ENCODE measurements at regions not wholly inside any gene's neighbourhood (a gene's known extent, or its start where the extent isn't known, plus 50 kb on each side); places are given as distances from the start of the nearest gene placed in this dataset.

DNA sequence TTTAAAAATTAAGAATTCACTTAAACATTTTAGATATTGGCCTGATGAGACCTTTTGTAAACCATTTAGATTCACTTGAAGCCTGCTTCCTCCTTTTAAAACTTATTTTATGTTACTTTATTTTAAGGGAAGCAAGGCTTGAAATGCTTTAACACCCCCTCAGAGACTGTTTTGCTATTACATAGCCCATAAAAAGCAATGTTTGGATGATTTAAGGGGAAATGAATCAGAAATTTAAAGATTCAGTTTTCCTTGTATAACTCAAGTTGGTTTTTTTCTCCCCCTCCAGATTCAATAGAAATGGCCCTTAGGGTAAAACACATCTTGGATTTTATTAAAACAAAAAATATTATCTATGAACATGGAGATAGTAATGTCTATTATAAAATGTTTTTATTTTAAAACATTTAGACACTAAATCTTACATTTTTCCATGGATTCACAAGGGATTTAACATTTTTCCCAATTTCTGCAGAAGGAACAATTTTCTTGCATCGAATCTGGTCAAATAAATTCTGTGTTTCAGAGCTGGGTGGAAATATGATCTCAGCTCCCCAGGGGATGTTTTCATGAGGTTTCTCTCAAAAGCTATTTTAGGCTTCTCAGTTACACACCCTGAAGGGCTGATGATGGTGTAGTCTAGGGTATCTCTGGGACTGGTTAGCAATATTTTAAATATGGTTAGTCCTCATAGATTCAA, 69.3 kb upstream of the WARS2 start:
- TF ChIP-seq, protein P1, sequence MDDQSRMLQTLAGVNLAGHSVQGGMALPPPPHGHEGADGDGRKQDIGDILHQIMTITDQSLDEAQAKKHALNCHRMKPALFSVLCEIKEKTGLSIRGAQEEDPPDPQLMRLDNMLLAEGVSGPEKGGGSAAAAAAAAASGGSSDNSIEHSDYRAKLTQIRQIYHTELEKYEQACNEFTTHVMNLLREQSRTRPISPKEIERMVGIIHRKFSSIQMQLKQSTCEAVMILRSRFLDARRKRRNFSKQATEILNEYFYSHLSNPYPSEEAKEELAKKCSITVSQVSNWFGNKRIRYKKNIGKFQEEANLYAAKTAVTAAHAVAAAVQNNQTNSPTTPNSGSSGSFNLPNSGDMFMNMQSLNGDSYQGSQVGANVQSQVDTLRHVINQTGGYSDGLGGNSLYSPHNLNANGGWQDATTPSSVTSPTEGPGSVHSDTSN (IDR thresholded peaks at IDR 0.05): no peak
- TF ChIP-seq SIN3A (IDR thresholded peaks at IDR 0.05; ENCODE audit: borderline replicate concordance, low read depth, low read length) (no peak), FOSL2 (IDR thresholded peaks at IDR 0.05; ENCODE audit: borderline replicate concordance, low read depth) (no peak), TEAD4 (IDR thresholded peaks at IDR 0.05; ENCODE audit: borderline replicate concordance, insufficient read depth) (no peak), JUND (IDR thresholded peaks at IDR 0.05) (no peak), MXI1 (IDR thresholded peaks at IDR 0.05; ENCODE audit: low read depth, low read length) (no peak), POLR2AphosphoS5 (IDR thresholded peaks at IDR 0.05; ENCODE audit: low read depth, low read length) (no peak)
- TF ChIP-seq, protein P2, sequence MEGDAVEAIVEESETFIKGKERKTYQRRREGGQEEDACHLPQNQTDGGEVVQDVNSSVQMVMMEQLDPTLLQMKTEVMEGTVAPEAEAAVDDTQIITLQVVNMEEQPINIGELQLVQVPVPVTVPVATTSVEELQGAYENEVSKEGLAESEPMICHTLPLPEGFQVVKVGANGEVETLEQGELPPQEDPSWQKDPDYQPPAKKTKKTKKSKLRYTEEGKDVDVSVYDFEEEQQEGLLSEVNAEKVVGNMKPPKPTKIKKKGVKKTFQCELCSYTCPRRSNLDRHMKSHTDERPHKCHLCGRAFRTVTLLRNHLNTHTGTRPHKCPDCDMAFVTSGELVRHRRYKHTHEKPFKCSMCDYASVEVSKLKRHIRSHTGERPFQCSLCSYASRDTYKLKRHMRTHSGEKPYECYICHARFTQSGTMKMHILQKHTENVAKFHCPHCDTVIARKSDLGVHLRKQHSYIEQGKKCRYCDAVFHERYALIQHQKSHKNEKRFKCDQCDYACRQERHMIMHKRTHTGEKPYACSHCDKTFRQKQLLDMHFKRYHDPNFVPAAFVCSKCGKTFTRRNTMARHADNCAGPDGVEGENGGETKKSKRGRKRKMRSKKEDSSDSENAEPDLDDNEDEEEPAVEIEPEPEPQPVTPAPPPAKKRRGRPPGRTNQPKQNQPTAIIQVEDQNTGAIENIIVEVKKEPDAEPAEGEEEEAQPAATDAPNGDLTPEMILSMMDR (IDR thresholded peaks at IDR 0.05): no peak
- TF ChIP-seq, protein P3, sequence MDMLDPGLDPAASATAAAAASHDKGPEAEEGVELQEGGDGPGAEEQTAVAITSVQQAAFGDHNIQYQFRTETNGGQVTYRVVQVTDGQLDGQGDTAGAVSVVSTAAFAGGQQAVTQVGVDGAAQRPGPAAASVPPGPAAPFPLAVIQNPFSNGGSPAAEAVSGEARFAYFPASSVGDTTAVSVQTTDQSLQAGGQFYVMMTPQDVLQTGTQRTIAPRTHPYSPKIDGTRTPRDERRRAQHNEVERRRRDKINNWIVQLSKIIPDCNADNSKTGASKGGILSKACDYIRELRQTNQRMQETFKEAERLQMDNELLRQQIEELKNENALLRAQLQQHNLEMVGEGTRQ (IDR thresholded peaks at IDR 0.05; ENCODE audit: borderline replicate concordance, low read depth, low read length): no peak
- TF ChIP-seq, protein P4, sequence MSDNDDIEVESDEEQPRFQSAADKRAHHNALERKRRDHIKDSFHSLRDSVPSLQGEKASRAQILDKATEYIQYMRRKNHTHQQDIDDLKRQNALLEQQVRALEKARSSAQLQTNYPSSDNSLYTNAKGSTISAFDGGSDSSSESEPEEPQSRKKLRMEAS (IDR thresholded peaks at IDR 0.05; ENCODE audit: low read depth): no peak
